ENCODE measurements at regions not wholly inside any gene's neighbourhood (a gene's known extent, or its start where the extent isn't known, plus 50 kb on each side); places are given as distances from the start of the nearest gene placed in this dataset.

DNA sequence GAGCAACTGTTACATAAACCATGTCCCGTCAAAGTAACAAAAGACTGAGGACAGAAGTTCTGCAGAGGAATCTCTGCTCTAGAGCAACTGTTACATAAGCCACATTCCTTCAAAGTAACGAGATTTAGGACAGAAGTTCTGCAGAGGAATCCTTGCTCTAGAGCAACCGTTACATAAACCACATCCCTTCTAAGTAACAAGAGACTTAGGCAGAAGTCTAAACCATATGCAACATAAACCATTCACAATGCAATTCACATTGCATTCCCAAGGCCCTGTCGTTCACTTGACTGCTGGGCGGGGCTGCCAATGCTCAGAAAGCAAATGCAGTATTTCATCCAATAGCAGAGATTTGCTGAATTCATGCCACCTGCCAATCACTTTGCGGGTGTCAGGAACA, 124.4 kb upstream of the PUDP start:
- WGBS (ENCODE audit: insufficient coverage), result 79% methylated on average over 6 of the region's 6 CpGs
- POLR2A ChIA-PET, result no interaction called here
- no peaks in the 10 kb centered on the region for H3K9me3 ChIP-seq (ENCODE audit: control extremely low read depth in 1 of 5, control insufficient read depth in 4 of 5, insufficient read depth in 2 of 5, low read depth in 1 of 5, low read length in 4 of 5)
- no peaks in the 10 kb centered on the region for H3K36me3 ChIP-seq (ENCODE audit: control insufficient read depth in 4 of 4, insufficient read depth in 4 of 4, low read length in 3 of 4)
- H3K4me3 ChIP-seq (ENCODE audit: control insufficient read depth in 1 of 7, extremely low read depth in 1 of 7, insufficient read depth in 4 of 7, low read depth in 2 of 7, low read length in 6 of 7), result no peak overlapping the region
- H3K4me1 ChIP-seq (ENCODE audit: control extremely low read depth in 1 of 4, control insufficient read depth in 4 of 4, insufficient read depth in 4 of 4, low read length in 3 of 4), result no peaks in the 10 kb centered on the region
- DNase-seq, result no peak
- H3K27me3 ChIP-seq (replicated peaks in 2 of 5; ENCODE audit: control insufficient read depth in 4 of 5, insufficient read depth in 5 of 5, low read length in 4 of 5), result no peaks in the 10 kb centered on the region
- H3K27ac ChIP-seq (ENCODE audit: insufficient read depth in 1 of 2, low read depth in 1 of 2, low read length in 2 of 2, poor library complexity in 1 of 2, severe bottlenecking in 2 of 2), result no peak overlapping the region
- CTCF ChIA-PET, result no interaction called here

DNA sequence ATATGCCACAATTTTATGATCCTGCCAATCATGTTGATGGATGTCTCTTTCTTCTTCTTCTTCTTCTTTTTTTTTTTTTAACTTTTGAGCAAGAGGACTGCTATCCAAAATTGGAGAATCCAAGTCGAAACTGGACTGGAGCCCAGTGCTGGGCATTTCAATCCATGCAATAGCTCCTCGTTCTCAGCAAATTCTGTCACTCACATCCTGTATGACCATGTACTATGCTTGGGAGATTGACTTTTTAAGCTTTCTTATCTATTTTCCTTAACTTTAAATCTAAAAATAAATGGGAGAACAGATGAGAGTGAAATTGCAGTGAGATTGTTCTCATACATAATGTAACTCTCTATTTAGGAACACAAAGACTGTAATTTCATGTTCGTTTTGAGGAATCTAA, 123.0 kb upstream of the PUDP start:
- WGBS (ENCODE audit: insufficient coverage), result 97% methylated on average over 3 of the region's 3 CpGs
- no peaks in the 10 kb centered on the region for H3K9me3 ChIP-seq (ENCODE audit: control extremely low read depth in 1 of 5, control insufficient read depth in 4 of 5, insufficient read depth in 2 of 5, low read depth in 1 of 5, low read length in 4 of 5)
- H3K4me3 ChIP-seq (ENCODE audit: control insufficient read depth in 1 of 7, extremely low read depth in 1 of 7, insufficient read depth in 4 of 7, low read depth in 2 of 7, low read length in 6 of 7), result no peak overlapping the region
- no peaks in the 10 kb centered on the region for H3K4me1 ChIP-seq (ENCODE audit: control extremely low read depth in 1 of 4, control insufficient read depth in 4 of 4, insufficient read depth in 4 of 4, low read length in 3 of 4)
- H3K27ac ChIP-seq (ENCODE audit: insufficient read depth in 1 of 2, low read depth in 1 of 2, low read length in 2 of 2, poor library complexity in 1 of 2, severe bottlenecking in 2 of 2), result no peak overlapping the region
- DNase-seq, result no peak
- ChIA-PET POLR2A (no interaction called here), CTCF (no interaction called here)
- no peaks in the 10 kb centered on the region for H3K36me3 ChIP-seq (ENCODE audit: control insufficient read depth in 4 of 4, insufficient read depth in 4 of 4, low read length in 3 of 4)
- no peaks in the 10 kb centered on the region for H3K27me3 ChIP-seq (replicated peaks in 2 of 5; ENCODE audit: control insufficient read depth in 4 of 5, insufficient read depth in 5 of 5, low read length in 4 of 5)

DNA sequence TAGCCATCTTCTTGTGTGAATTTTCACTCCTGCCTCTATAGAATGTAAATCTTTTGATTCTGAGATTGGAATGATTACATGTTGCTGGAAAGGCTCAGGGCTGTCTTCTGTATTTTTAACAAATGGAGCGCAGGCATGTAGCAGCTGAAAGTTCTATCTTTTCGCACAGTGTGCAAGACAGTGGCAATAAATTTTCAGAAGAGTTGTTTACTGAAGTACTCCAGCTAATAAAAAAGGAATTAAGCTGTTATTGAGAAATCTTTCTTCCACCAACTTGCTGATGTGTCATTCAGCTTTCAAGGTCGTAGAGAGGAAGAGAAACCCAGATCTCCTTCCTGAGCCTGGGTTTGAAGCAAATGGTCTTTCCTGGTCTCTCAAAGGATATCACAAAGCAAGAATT, 122.0 kb upstream of the PUDP start:
- ChIA-PET POLR2A (no interaction called here), CTCF (no interaction called here)
- H3K4me1 ChIP-seq (ENCODE audit: control extremely low read depth in 1 of 4, control insufficient read depth in 4 of 4, insufficient read depth in 4 of 4, low read length in 3 of 4), result no peaks in the 10 kb centered on the region

DNA sequence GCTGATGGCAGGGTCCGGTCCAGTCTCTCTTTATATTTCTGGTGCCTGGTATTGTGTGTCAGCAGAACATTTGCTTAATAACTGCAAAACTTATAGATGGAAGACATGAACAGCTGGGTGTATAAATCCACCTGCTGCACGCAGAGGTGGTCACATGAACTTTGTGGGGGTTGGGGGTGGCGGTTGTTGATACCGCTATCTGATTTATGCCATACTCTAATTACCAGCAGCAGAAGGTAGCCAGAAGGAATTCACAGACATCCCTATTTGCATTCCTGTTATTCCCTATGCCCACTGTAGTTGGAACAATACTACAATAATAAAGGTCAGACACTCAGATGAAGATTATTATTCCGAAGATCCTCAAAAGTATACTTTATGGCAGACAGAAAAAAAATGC, 121.6 kb upstream of the PUDP start:
- DNase-seq, result no peak
- H3K4me3 ChIP-seq (ENCODE audit: control insufficient read depth in 1 of 7, extremely low read depth in 1 of 7, insufficient read depth in 4 of 7, low read depth in 2 of 7, low read length in 6 of 7), result no peak overlapping the region
- H3K9me3 ChIP-seq (ENCODE audit: control extremely low read depth in 1 of 5, control insufficient read depth in 4 of 5, insufficient read depth in 2 of 5, low read depth in 1 of 5, low read length in 4 of 5), result no peaks in the 10 kb centered on the region
- WGBS (ENCODE audit: insufficient coverage), result 100% methylated on average over 1 of the region's 5 CpGs
- no peaks in the 10 kb centered on the region for H3K27me3 ChIP-seq (replicated peaks in 2 of 5; ENCODE audit: control insufficient read depth in 4 of 5, insufficient read depth in 5 of 5, low read length in 4 of 5)
- H3K27ac ChIP-seq (ENCODE audit: insufficient read depth in 1 of 2, low read depth in 1 of 2, low read length in 2 of 2, poor library complexity in 1 of 2, severe bottlenecking in 2 of 2), result no peak overlapping the region
- ChIA-PET POLR2A (no interaction called here), CTCF (no interaction called here)
- no peaks in the 10 kb centered on the region for H3K4me1 ChIP-seq (ENCODE audit: control extremely low read depth in 1 of 4, control insufficient read depth in 4 of 4, insufficient read depth in 4 of 4, low read length in 3 of 4)
- no peaks in the 10 kb centered on the region for H3K36me3 ChIP-seq (ENCODE audit: control insufficient read depth in 4 of 4, insufficient read depth in 4 of 4, low read length in 3 of 4)

More for the DNA sequence above, 122.0 kb upstream of the PUDP start:
- Histone ChIP-seq H3K27ac (ENCODE audit: insufficient read depth in 1 of 2, low read depth in 1 of 2, low read length in 2 of 2, poor library complexity in 1 of 2, severe bottlenecking in 2 of 2) (no peak overlapping the region), H3K4me3 (ENCODE audit: control insufficient read depth in 1 of 7, extremely low read depth in 1 of 7, insufficient read depth in 4 of 7, low read depth in 2 of 7, low read length in 6 of 7) (no peak overlapping the region), H3K27me3 (replicated peaks in 2 of 5; ENCODE audit: control insufficient read depth in 4 of 5, insufficient read depth in 5 of 5, low read length in 4 of 5) (no peaks in the 10 kb centered on the region), H3K9me3 (ENCODE audit: control extremely low read depth in 1 of 5, control insufficient read depth in 4 of 5, insufficient read depth in 2 of 5, low read depth in 1 of 5, low read length in 4 of 5) (no peaks in the 10 kb centered on the region), H3K36me3 (ENCODE audit: control insufficient read depth in 4 of 4, insufficient read depth in 4 of 4, low read length in 3 of 4) (no peaks in the 10 kb centered on the region)
- DNase-seq, result no peak
- WGBS (ENCODE audit: insufficient coverage), result 67% methylated on average over 2 of the region's 3 CpGs

DNA sequence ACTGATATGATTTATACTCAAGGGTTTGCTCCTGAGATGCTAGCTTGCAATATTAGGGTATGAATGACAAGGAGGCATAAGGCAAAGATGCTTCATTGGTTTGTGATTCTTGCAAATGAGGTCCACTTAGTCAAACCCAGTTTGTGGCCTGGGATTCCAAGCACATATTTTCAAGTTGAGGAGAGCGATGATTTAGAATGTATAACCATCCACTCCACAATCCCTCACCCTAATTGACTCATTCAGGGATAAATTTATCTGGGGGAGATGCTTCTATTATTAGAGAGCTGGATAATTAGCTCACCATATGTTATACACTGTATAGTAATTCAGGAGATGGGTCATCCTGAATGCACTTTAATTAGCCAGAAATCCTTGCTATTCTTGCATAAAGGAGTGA, 118.3 kb upstream of the PUDP start:
- WGBS (ENCODE audit: insufficient coverage), result no CpG with 5 or more reads among the region's 1 CpG
- Histone ChIP-seq H3K27me3 (replicated peaks in 2 of 5; ENCODE audit: control insufficient read depth in 4 of 5, insufficient read depth in 5 of 5, low read length in 4 of 5) (no peaks in the 10 kb centered on the region), H3K4me3 (ENCODE audit: control insufficient read depth in 1 of 7, extremely low read depth in 1 of 7, insufficient read depth in 4 of 7, low read depth in 2 of 7, low read length in 6 of 7) (no peak overlapping the region), H3K27ac (ENCODE audit: insufficient read depth in 1 of 2, low read depth in 1 of 2, low read length in 2 of 2, poor library complexity in 1 of 2, severe bottlenecking in 2 of 2) (no peak overlapping the region), H3K4me1 (ENCODE audit: control extremely low read depth in 1 of 4, control insufficient read depth in 4 of 4, insufficient read depth in 4 of 4, low read length in 3 of 4) (no peaks in the 10 kb centered on the region), H3K9me3 (ENCODE audit: control extremely low read depth in 1 of 5, control insufficient read depth in 4 of 5, insufficient read depth in 2 of 5, low read depth in 1 of 5, low read length in 4 of 5) (no peaks in the 10 kb centered on the region), H3K36me3 (ENCODE audit: control insufficient read depth in 4 of 4, insufficient read depth in 4 of 4, low read length in 3 of 4) (no peaks in the 10 kb centered on the region)
- ChIA-PET POLR2A (no interaction called here), CTCF (no interaction called here)
- DNase-seq, result no peak

DNA sequence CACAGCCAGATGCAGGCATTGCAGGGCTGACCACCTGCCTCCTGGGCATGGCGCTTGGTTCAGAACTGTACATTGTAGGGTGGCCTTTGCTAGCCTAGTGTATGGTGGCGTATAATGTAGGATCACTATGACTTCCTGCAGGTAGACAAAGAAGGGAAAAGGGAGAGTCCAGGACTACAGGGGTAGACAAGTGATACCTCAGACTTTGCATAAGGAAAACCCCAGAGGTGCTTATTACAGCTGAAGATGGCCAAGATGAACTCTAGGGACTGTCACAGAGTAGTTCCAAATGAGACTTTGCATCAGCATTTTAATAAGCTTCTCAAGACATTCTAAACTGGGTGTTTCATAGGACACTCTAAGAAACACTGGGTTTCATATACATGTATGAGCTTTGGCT, 116.4 kb upstream of the PUDP start:
- ChIA-PET CTCF (no interaction called here), POLR2A (no interaction called here)
- no peak overlapping the region for H3K4me3 ChIP-seq (ENCODE audit: control insufficient read depth in 1 of 7, extremely low read depth in 1 of 7, insufficient read depth in 4 of 7, low read depth in 2 of 7, low read length in 6 of 7)
- no peaks in the 10 kb centered on the region for H3K36me3 ChIP-seq (ENCODE audit: control insufficient read depth in 4 of 4, insufficient read depth in 4 of 4, low read length in 3 of 4)
- H3K27me3 ChIP-seq (replicated peaks in 2 of 5; ENCODE audit: control insufficient read depth in 4 of 5, insufficient read depth in 5 of 5, low read length in 4 of 5), result no peaks in the 10 kb centered on the region
- no peaks in the 10 kb centered on the region for H3K9me3 ChIP-seq (ENCODE audit: control extremely low read depth in 1 of 5, control insufficient read depth in 4 of 5, insufficient read depth in 2 of 5, low read depth in 1 of 5, low read length in 4 of 5)
- no peak overlapping the region for H3K27ac ChIP-seq (ENCODE audit: insufficient read depth in 1 of 2, low read depth in 1 of 2, low read length in 2 of 2, poor library complexity in 1 of 2, severe bottlenecking in 2 of 2)
- no peaks in the 10 kb centered on the region for H3K4me1 ChIP-seq (ENCODE audit: control extremely low read depth in 1 of 4, control insufficient read depth in 4 of 4, insufficient read depth in 4 of 4, low read length in 3 of 4)
- WGBS (ENCODE audit: insufficient coverage), result 93% methylated on average over 2 of the region's 2 CpGs
- no peak for DNase-seq

DNA sequence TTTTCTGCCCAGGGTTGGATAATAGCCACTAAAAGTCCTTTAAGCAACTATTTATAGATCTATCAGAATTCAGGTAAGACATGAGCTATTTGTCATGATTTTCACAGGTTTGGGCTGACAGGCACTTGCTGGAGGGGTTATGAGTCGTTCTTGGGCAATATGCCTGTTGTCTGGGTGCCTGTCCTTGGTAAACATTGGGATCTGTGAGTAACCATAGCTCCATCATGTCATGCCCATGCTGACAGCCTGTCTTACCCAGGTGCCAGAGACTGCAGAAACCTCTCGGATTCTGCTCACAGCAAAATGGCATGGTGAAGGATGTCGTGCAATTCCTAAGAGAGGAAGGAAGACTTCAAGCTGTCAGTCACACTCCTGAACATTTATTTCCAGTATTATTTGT, 116.0 kb upstream of the PUDP start:
- H3K27me3 ChIP-seq (replicated peaks in 2 of 5; ENCODE audit: control insufficient read depth in 4 of 5, insufficient read depth in 5 of 5, low read length in 4 of 5), result no peaks in the 10 kb centered on the region

DNA sequence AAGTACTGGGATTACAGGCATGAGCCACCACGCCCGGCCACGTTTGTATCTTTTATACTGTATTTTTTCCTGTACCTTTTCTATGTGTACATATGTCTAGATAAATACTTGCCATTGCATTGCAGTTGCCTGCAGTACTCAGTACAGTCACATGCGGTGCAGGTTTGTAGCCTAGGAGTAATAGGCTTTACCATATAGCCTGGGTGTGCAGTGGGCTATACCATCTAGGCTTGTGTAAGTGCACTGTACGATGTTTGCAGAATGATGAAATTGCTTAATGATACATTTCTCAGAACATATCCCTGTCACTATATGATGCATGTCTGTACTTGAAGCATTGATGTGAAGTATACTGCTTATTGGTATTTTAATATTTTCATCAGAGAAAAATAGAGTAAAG, 115.4 kb upstream of the PUDP start:
- 100% methylated on average over 1 of the region's 5 CpGs for WGBS (ENCODE audit: insufficient coverage)
- no peaks in the 10 kb centered on the region for H3K4me1 ChIP-seq (ENCODE audit: control extremely low read depth in 1 of 4, control insufficient read depth in 4 of 4, insufficient read depth in 4 of 4, low read length in 3 of 4)
- ChIA-PET CTCF (no interaction called here), POLR2A (no interaction called here)
- H3K27me3 ChIP-seq (replicated peaks in 2 of 5; ENCODE audit: control insufficient read depth in 4 of 5, insufficient read depth in 5 of 5, low read length in 4 of 5), result no peaks in the 10 kb centered on the region
- no peak for DNase-seq
- no peak overlapping the region for H3K4me3 ChIP-seq (ENCODE audit: control insufficient read depth in 1 of 7, extremely low read depth in 1 of 7, insufficient read depth in 4 of 7, low read depth in 2 of 7, low read length in 6 of 7)
- H3K36me3 ChIP-seq (ENCODE audit: control insufficient read depth in 4 of 4, insufficient read depth in 4 of 4, low read length in 3 of 4), result no peaks in the 10 kb centered on the region
- no peak overlapping the region for H3K27ac ChIP-seq (ENCODE audit: insufficient read depth in 1 of 2, low read depth in 1 of 2, low read length in 2 of 2, poor library complexity in 1 of 2, severe bottlenecking in 2 of 2)
- no peaks in the 10 kb centered on the region for H3K9me3 ChIP-seq (ENCODE audit: control extremely low read depth in 1 of 5, control insufficient read depth in 4 of 5, insufficient read depth in 2 of 5, low read depth in 1 of 5, low read length in 4 of 5)

More for the DNA sequence above, 116.0 kb upstream of the PUDP start:
- CTCF ChIA-PET, result no interaction called here
- POLR2A ChIA-PET, result no interaction called here
- no peak overlapping the region for H3K27ac ChIP-seq (ENCODE audit: insufficient read depth in 1 of 2, low read depth in 1 of 2, low read length in 2 of 2, poor library complexity in 1 of 2, severe bottlenecking in 2 of 2)
- no peaks in the 10 kb centered on the region for H3K4me1 ChIP-seq (ENCODE audit: control extremely low read depth in 1 of 4, control insufficient read depth in 4 of 4, insufficient read depth in 4 of 4, low read length in 3 of 4)
- H3K36me3 ChIP-seq (ENCODE audit: control insufficient read depth in 4 of 4, insufficient read depth in 4 of 4, low read length in 3 of 4), result no peaks in the 10 kb centered on the region
- no peak overlapping the region for H3K4me3 ChIP-seq (ENCODE audit: control insufficient read depth in 1 of 7, extremely low read depth in 1 of 7, insufficient read depth in 4 of 7, low read depth in 2 of 7, low read length in 6 of 7)
- no peak for DNase-seq
- 88% methylated on average over 1 of the region's 3 CpGs for WGBS (ENCODE audit: insufficient coverage)
- H3K9me3 ChIP-seq (ENCODE audit: control extremely low read depth in 1 of 5, control insufficient read depth in 4 of 5, insufficient read depth in 2 of 5, low read depth in 1 of 5, low read length in 4 of 5), result no peaks in the 10 kb centered on the region

Data from common myeloid progenitor, CD34-positive (primary cell).